ENCODE measurements at regions not wholly inside any gene's neighbourhood (a gene's known extent, or its start where the extent isn't known, plus 50 kb on each side); places are given as distances from the start of the nearest gene placed in this dataset.

- no peak for TF ChIP-seq TAF1 (IDR thresholded peaks at IDR 0.05; ENCODE audit: low read depth, low read length)
- no peak for TF ChIP-seq POLR2A (IDR thresholded peaks at IDR 0.05; ENCODE audit: control extremely low read depth in 1 of 2, low read depth in 2 of 2, low read length in 2 of 2)
- no peak for TF ChIP-seq CTCF (IDR thresholded peaks at IDR 0.05; ENCODE audit: control extremely low read depth in 1 of 3, insufficient read depth in 1 of 3, low read depth in 1 of 3, low read length in 3 of 3)
- no peak for TF ChIP-seq RXRA (IDR thresholded peaks at IDR 0.05; ENCODE audit: insufficient read depth, low read depth, low read length)
- no peak for TF ChIP-seq POU5F1 (IDR thresholded peaks at IDR 0.05; ENCODE audit: low read depth, low read length)
- no peak for TF ChIP-seq KDM1A (IDR thresholded peaks at IDR 0.05; ENCODE audit: borderline replicate concordance, low read length)
- TF ChIP-seq JUND (IDR thresholded peaks at IDR 0.05; ENCODE audit: low read length): no peak
- TF ChIP-seq EP300 (IDR thresholded peaks at IDR 0.05; ENCODE audit: borderline replicate concordance in 1 of 2, low read depth in 2 of 2, low read length in 2 of 2): no peak
- TF ChIP-seq ATF2 (IDR thresholded peaks at IDR 0.05; ENCODE audit: low read length): no peak
- no peak for TF ChIP-seq USF2 (IDR thresholded peaks at IDR 0.05; ENCODE audit: low read length)
- no peak for TF ChIP-seq RAD21 (IDR thresholded peaks at IDR 0.05 in 1 of 2, conservative IDR thresholded peaks at IDR 0.05 in 1 of 2; ENCODE audit: low read depth in 2 of 2, low read length in 2 of 2)
- no peak for TF ChIP-seq POLR2AphosphoS5 (IDR thresholded peaks at IDR 0.05; ENCODE audit: low read depth, low read length)
- TF ChIP-seq YY1 (IDR thresholded peaks at IDR 0.05; ENCODE audit: low read depth, low read length): no peak
- TF ChIP-seq GABPA (IDR thresholded peaks at IDR 0.05; ENCODE audit: borderline replicate concordance, insufficient read depth, low read length): no peak
These were observed 216.8 kb upstream of the SATB1 start for GRCh38 chr3:18641916-18642315.

Data from H1 (cell line).